Naive thymus-derived CD4-positive, alpha-beta T cell (primary cell): ENCODE measurements at regions not wholly inside any gene's neighbourhood (a gene's known extent, or its start where the extent isn't known, plus 50 kb on each side); places are given as distances from the start of the nearest gene placed in this dataset.

Experiments used
- ATAC-seq: fragments of 150-1000 bp; cut with Tn5 transposase; 2 replicates; pipeline ENCODE4 v1.10.0; 2021; ENCODE audit warnings: mild to moderate bottlenecking, moderate library complexity
- CTCF ChIA-PET: fragments of 350-600 bp; sonication (Branson Sonifier 250); formaldehyde crosslinking; loops from one replicate; lab custom pipeline; 2021; ENCODE audit warnings: antibody characterized with exemption; lab: Charles Lee
- POLR2A ChIA-PET: fragments of 350-600 bp; sonication (Branson Sonifier 250); formaldehyde crosslinking; loops from one replicate; lab custom pipeline; 2021; ENCODE audit warnings: antibody characterized with exemption, inconsistent platforms; lab: Charles Lee
- DNase-seq, 9 donors: peaks; one replicate each; pipeline versions ENCODE4 v3.0.0 to v3.0.0-alpha.2; 2020 to 2022; ENCODE audit warnings: mixed read lengths in 1 of 9
- H3K27ac ChIP-seq: one replicate; pipeline ENCODE4 v1.7.0; 2013; ENCODE audit warnings: mild to moderate bottlenecking, low read depth, low read length, moderate library complexity
- H3K27me3 ChIP-seq, 2 donors: one replicate each; pipeline ENCODE4 v1.7.0; 2013; ENCODE audit warnings: low read length in 2 of 2, mild to moderate bottlenecking in 2 of 2, moderate library complexity in 2 of 2; ENCODE audit not compliant: control insufficient read depth in 2 of 2, insufficient read depth in 2 of 2
- H3K36me3 ChIP-seq, 3 experiments: 1 replicate in 2 of 3; 2 replicates in 1 of 3; pipeline ENCODE4 v1.7.0; 2013; ENCODE audit warnings: low read length in 3 of 3, mild to moderate bottlenecking in 3 of 3, moderate library complexity in 1 of 3; ENCODE audit not compliant: insufficient read depth in 3 of 3, control insufficient read depth in 2 of 3
- H3K4me1 ChIP-seq, 2 donors: one replicate each; pipeline ENCODE4 v1.7.0; 2013; ENCODE audit warnings: low read length in 2 of 2, mild to moderate bottlenecking in 2 of 2, moderate library complexity in 1 of 2; ENCODE audit not compliant: control insufficient read depth in 2 of 2, insufficient read depth in 2 of 2
- H3K4me3 ChIP-seq: 2 replicates; pipeline ENCODE4 v1.7.0; 2013; ENCODE audit warnings: mild to moderate bottlenecking, low read length
- H3K9me3 ChIP-seq, 3 experiments: 1 replicate in 2 of 3; 2 replicates in 1 of 3; pipeline ENCODE4 v1.7.0; 2013; ENCODE audit warnings: low read length in 3 of 3; ENCODE audit not compliant: control insufficient read depth in 2 of 3
- H3K27ac Mint-ChIP-seq, 9 donors: one replicate each; pipeline ENCODE4 v1.8.0; 2020 to 2022; ENCODE audit warnings: mixed read lengths in 9 of 9, mild to moderate bottlenecking in 8 of 9, moderate library complexity in 5 of 9, inconsistent platforms in 2 of 9
- H3K27me3 Mint-ChIP-seq, 5 donors: one replicate each; pipeline ENCODE4 v1.8.0; 2021 to 2022; ENCODE audit warnings: mixed read lengths in 5 of 5, mild to moderate bottlenecking in 1 of 5
- H3K36me3 Mint-ChIP-seq, 5 donors: one replicate each; pipeline ENCODE4 v1.8.0; 2020 to 2022; ENCODE audit warnings: mixed read lengths in 5 of 5, mild to moderate bottlenecking in 3 of 5, inconsistent platforms in 1 of 5
- H3K4me1 Mint-ChIP-seq, 7 donors: one replicate each; pipeline ENCODE4 v1.8.0; 2020 to 2022; ENCODE audit warnings: mixed read lengths in 7 of 7, mild to moderate bottlenecking in 3 of 7, inconsistent platforms in 1 of 7
- H3K4me3 Mint-ChIP-seq, 10 donors: one replicate each; pipeline ENCODE4 v1.8.0; 2020 to 2022; ENCODE audit warnings: mild to moderate bottlenecking in 10 of 10, mixed read lengths in 10 of 10, moderate library complexity in 6 of 10, inconsistent platforms in 2 of 10
- H3K9me3 Mint-ChIP-seq, 11 donors: one replicate each; pipeline ENCODE4 v1.8.0; 2020 to 2022; ENCODE audit warnings: mixed read lengths in 11 of 11, mild to moderate bottlenecking in 4 of 11, inconsistent platforms in 1 of 11, moderate library complexity in 1 of 11
- intact Hi-C, 2 donors: fragments of 100-400 bp; cut with micrococcal nuclease; formaldehyde crosslinking; loops; one replicate each; pipeline ENCODE4 v1.15.1; 2023

GRCh38 chr1:90162216-90162615 lies 167.3 kb downstream of the ZNF326 start:
- no peaks in the 10 kb centered on the region for H3K9me3 ChIP-seq
- H3K4me1 ChIP-seq, result no peaks in the 10 kb centered on the region
- no peaks in the 10 kb centered on the region for H3K36me3 ChIP-seq
- Mint-ChIP-seq H3K36me3 (no peaks in the 10 kb centered on the region), H3K4me3 (no peak overlapping the region), H3K27me3 (peaks cover 2 to 58% (median 39%) of the 10 kb centered on the region in 5 donors), H3K9me3 (peaks cover 0 to 8% (median 3%) of the 10 kb centered on the region in 11 donors), H3K27ac (no peak overlapping the region), H3K4me1 (no peaks in the 10 kb centered on the region)
- intact Hi-C loops, result no loop called here
- ATAC-seq (no peak), DNase-seq (no peak)
- H3K4me3 ChIP-seq, result no peak overlapping the region
- H3K27me3 ChIP-seq, result no peaks in the 10 kb centered on the region
- ChIA-PET CTCF (no interaction called here), POLR2A (no interaction called here)
- no peak overlapping the region for H3K27ac ChIP-seq

- H3K36me3 Mint-ChIP-seq, result no peaks in the 10 kb centered on the region
- Histone ChIP-seq H3K9me3 (no peaks in the 10 kb centered on the region), H3K27me3 (no peaks in the 10 kb centered on the region), H3K27ac (no peak overlapping the region), H3K36me3 (no peaks in the 10 kb centered on the region), H3K4me3 (no peak overlapping the region), H3K4me1 (no peaks in the 10 kb centered on the region)
- ATAC-seq, result no peak
- no peak overlapping the region for H3K27ac Mint-ChIP-seq
- POLR2A ChIA-PET, result no interaction called here
- intact Hi-C loops, result no loop called here
- H3K27me3 Mint-ChIP-seq, result peaks cover 2 to 58% (median 39%) of the 10 kb centered on the region in 5 donors
- CTCF ChIA-PET, result no interaction called here
- DNase-seq, result no peak
- H3K4me3 Mint-ChIP-seq, result no peak overlapping the region
- no peaks in the 10 kb centered on the region for H3K4me1 Mint-ChIP-seq
- peaks cover 0 to 5% (median 2%) of the 10 kb centered on the region in 11 donors for H3K9me3 Mint-ChIP-seq
Measured at GRCh38 chr1:90161625-90162024, 166.7 kb downstream of the ZNF326 start.

GRCh38 chr1:90155721-90156487 lies 161.0 kb downstream of the ZNF326 start:
- no peak overlapping the region for H3K27ac ChIP-seq
- no peaks in the 10 kb centered on the region for H3K4me1 ChIP-seq
- H3K9me3 Mint-ChIP-seq, result peaks cover 3 to 22% (median 9%) of the 10 kb centered on the region in 11 donors
- intact Hi-C loops, result no loop called here
- H3K4me3 Mint-ChIP-seq, result no peak overlapping the region
- no peak overlapping the region for H3K4me3 ChIP-seq
- H3K27me3 Mint-ChIP-seq, result peaks cover 0 to 56% (median 27%) of the 10 kb centered on the region in 5 donors
- H3K27ac Mint-ChIP-seq, result no peak overlapping the region
- no peaks in the 10 kb centered on the region for H3K36me3 ChIP-seq
- POLR2A ChIA-PET, result no interaction called here
- H3K9me3 ChIP-seq, result no peaks in the 10 kb centered on the region
- CTCF ChIA-PET, result no interaction called here
- no peaks in the 10 kb centered on the region for H3K36me3 Mint-ChIP-seq
- DNase-seq (no peak), ATAC-seq (no peak)
- no peaks in the 10 kb centered on the region for H3K27me3 ChIP-seq
- no peaks in the 10 kb centered on the region for H3K4me1 Mint-ChIP-seq

GRCh38 chr1:90154711-90155110 lies 159.8 kb downstream of the ZNF326 start:
- H3K36me3 Mint-ChIP-seq, result no peaks in the 10 kb centered on the region
- no peak overlapping the region for H3K27ac ChIP-seq
- no peak overlapping the region for H3K27ac Mint-ChIP-seq
- peaks cover 0 to 47% (median 19%) of the 10 kb centered on the region in 5 donors for H3K27me3 Mint-ChIP-seq
- ChIA-PET POLR2A (no interaction called here), CTCF (no interaction called here)
- ATAC-seq (no peak), DNase-seq (no peak)
- no peak overlapping the region for H3K4me3 Mint-ChIP-seq
- H3K4me3 ChIP-seq, result no peak overlapping the region
- H3K4me1 Mint-ChIP-seq, result no peaks in the 10 kb centered on the region
- no peaks in the 10 kb centered on the region for H3K4me1 ChIP-seq
- H3K36me3 ChIP-seq, result no peaks in the 10 kb centered on the region
- intact Hi-C loops, result no loop called here
- H3K27me3 ChIP-seq, result no peaks in the 10 kb centered on the region
- peaks cover 5 to 27% (median 9%) of the 10 kb centered on the region in 11 donors for H3K9me3 Mint-ChIP-seq
- H3K9me3 ChIP-seq, result no peaks in the 10 kb centered on the region

GRCh38 chr1:90149101-90149500 lies 154.2 kb downstream of the ZNF326 start:
- Histone ChIP-seq H3K36me3 (no peaks in the 10 kb centered on the region), H3K27ac (no peak overlapping the region), H3K4me3 (no peak overlapping the region), H3K27me3 (no peaks in the 10 kb centered on the region), H3K9me3 (no peaks in the 10 kb centered on the region), H3K4me1 (no peaks in the 10 kb centered on the region)
- intact Hi-C loops, result no loop called here
- H3K27ac Mint-ChIP-seq, result no peak overlapping the region
- ChIA-PET CTCF (interaction anchor here (0.7 kb wide), 1 partner anchor 1447 kb away, joined by 5 read pairs; no protein-coding TSS in a partner anchor), POLR2A (no interaction called here)
- no peaks in the 10 kb centered on the region for H3K4me1 Mint-ChIP-seq
- DNase-seq, result no peak
- H3K36me3 Mint-ChIP-seq, result no peaks in the 10 kb centered on the region
- no peak overlapping the region for H3K4me3 Mint-ChIP-seq
- peaks cover 4 to 31% (median 9%) of the 10 kb centered on the region in 11 donors for H3K9me3 Mint-ChIP-seq
- H3K27me3 Mint-ChIP-seq, result peaks cover 0 to 38% (median 16%) of the 10 kb centered on the region in 5 donors
- no peak for ATAC-seq

DNA sequence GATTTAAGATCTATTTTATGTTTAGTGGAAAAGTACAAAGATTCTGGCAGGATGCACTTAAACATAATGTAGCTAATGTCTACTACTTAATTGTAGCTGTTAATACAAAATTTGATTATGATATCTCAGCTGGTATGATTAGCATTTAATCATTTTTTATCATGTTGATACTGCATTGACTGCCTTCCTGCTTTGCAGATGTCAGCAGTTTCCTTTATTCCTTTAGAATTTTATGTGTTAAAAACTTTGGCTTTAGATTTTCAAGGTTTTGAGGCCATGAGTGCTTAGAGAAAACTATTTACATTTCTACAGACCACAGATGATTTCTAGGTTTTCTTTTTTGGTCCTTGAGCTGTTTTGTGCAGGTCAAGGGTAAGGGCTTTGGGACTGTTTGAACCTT lies 152.2 kb downstream of the ZNF326 start:
- Mint-ChIP-seq H3K36me3 (no peaks in the 10 kb centered on the region), H3K4me1 (no peaks in the 10 kb centered on the region), H3K4me3 (no peak overlapping the region), H3K9me3 (peaks cover under 1 to 18% (median 7%) of the 10 kb centered on the region in 11 donors), H3K27me3 (peaks cover 0 to 26% (median 19%) of the 10 kb centered on the region in 5 donors), H3K27ac (no peak overlapping the region)
- H3K27ac ChIP-seq, result no peak overlapping the region
- H3K4me1 ChIP-seq, result no peaks in the 10 kb centered on the region
- ATAC-seq, result no peak
- no peaks in the 10 kb centered on the region for H3K9me3 ChIP-seq
- DNase-seq, result no peak
- H3K4me3 ChIP-seq, result no peak overlapping the region
- H3K27me3 ChIP-seq, result no peaks in the 10 kb centered on the region
- H3K36me3 ChIP-seq, result no peaks in the 10 kb centered on the region
- POLR2A ChIA-PET, result no interaction called here
- CTCF ChIA-PET, result no interaction called here
- intact Hi-C loops, result no loop called here

GRCh38 chr1:90144820-90145219 lies 149.9 kb downstream of the ZNF326 start:
- Mint-ChIP-seq H3K4me3 (no peak overlapping the region), H3K27ac (no peak overlapping the region), H3K9me3 (peaks cover 5 to 23% (median 10%) of the 10 kb centered on the region in 11 donors), H3K27me3 (peaks cover 0 to 29% (median 14%) of the 10 kb centered on the region in 5 donors), H3K36me3 (peaks cover 0 to 7% (median 0%) of the 10 kb centered on the region in 5 donors), H3K4me1 (no peaks in the 10 kb centered on the region)
- Histone ChIP-seq H3K36me3 (no peaks in the 10 kb centered on the region), H3K27me3 (no peaks in the 10 kb centered on the region), H3K4me1 (no peaks in the 10 kb centered on the region), H3K9me3 (peaks cover 0 to 4% (median 0%) of the 10 kb centered on the region in 3 experiments), H3K4me3 (no peak overlapping the region), H3K27ac (no peak overlapping the region)
- intact Hi-C loops, result no loop called here
- POLR2A ChIA-PET, result no interaction called here
- ATAC-seq (no peak), DNase-seq (no peak)
- CTCF ChIA-PET, result no interaction called here
